Right kidney (tissue), 1 donor: ENCODE measurements at regions not wholly inside any gene's neighbourhood (a gene's known extent, or its start where the extent isn't known, plus 50 kb on each side); places are given as distances from the start of the nearest gene placed in this dataset.
"Not testable (repeated sequence)": the region's sequence is repeated elsewhere in the genome, so short reads cannot be mapped to it uniquely, and the experiment has no call there.

Experiments used
- DNase-seq: peaks from one replicate; pipeline ENCODE4 v3.0.0-alpha.2; 2016

- DNase-seq, result peak; percentile 34
Observed at GRCh38 chr17:6893382-6894205, 62.1 kb upstream of the TEKT1 start.

GRCh38 chr17:6894206-6894528 lies 62.6 kb upstream of the TEKT1 start:
- DNase-seq, result no peak

- no peak for DNase-seq
Observed at GRCh38 chr17:6901086-6901485, 69.6 kb upstream of the TEKT1 start.

- DNase-seq, result no peak
Observed at GRCh38 chr17:6903326-6903900, 71.9 kb upstream of the TEKT1 start.

GRCh38 chr17:6908807-6909206 lies 77.3 kb upstream of the TEKT1 start:
- no peak for DNase-seq

GRCh38 chr17:6910987-6911603 lies 79.6 kb upstream of the TEKT1 start:
- no peak for DNase-seq

GRCh38 chr17:6912110-6913051 lies 80.9 kb upstream of the TEKT1 start:
- DNase-seq, result no peak

- DNase-seq, result peak; percentile 60
Observed at GRCh38 chr17:6913608-6914443, 82.0 kb upstream of the ALOX12 start.

- no peak for DNase-seq
Observed at GRCh38 chr17:6914711-6915110, 81.1 kb upstream of the ALOX12 start.

GRCh38 chr17:6915620-6916019 lies 80.2 kb upstream of the ALOX12 start:
- no peak for DNase-seq

GRCh38 chr17:6919158-6919557 lies 76.7 kb upstream of the ALOX12 start:
- no peak for DNase-seq

GRCh38 chr17:6923385-6923784 lies 72.5 kb upstream of the ALOX12 start:
- no peak for DNase-seq

GRCh38 chr17:6924208-6924607 lies 71.6 kb upstream of the ALOX12 start:
- no peak for DNase-seq

- no peak for DNase-seq
Observed at GRCh38 chr17:6926667-6927066, 69.2 kb upstream of the ALOX12 start.

GRCh38 chr17:6927290-6928126 lies 68.3 kb upstream of the ALOX12 start:
- DNase-seq, result no peak

GRCh38 chr17:6928193-6928592 lies 67.7 kb upstream of the ALOX12 start:
- no peak for DNase-seq

GRCh38 chr17:6930749-6931148 lies 65.1 kb upstream of the ALOX12 start:
- no peak for DNase-seq

GRCh38 chr17:6934544-6934943 lies 61.3 kb upstream of the ALOX12 start:
- DNase-seq, result not testable (repeated sequence)

GRCh38 chr17:6936370-6937028 lies 59.4 kb upstream of the ALOX12 start:
- DNase-seq, result no peak

GRCh38 chr17:6938637-6939036 lies 57.2 kb upstream of the ALOX12 start:
- no peak for DNase-seq
